SH-SY5Y (cell line): ENCODE measurements at regions not wholly inside any gene's neighbourhood (a gene's known extent, or its start where the extent isn't known, plus 50 kb on each side); places are given as distances from the start of the nearest gene placed in this dataset.

ENCODE experiments used
- GATA2 ChIP-seq: IDR thresholded peaks from 2 replicates; pipeline ENCODE4 v1.6.1; 2011; ENCODE audit warnings: mild to moderate bottlenecking, low read depth, low read length
- GATA3 ChIP-seq: IDR thresholded peaks from 2 replicates; pipeline ENCODE4 v1.6.1; 2011; ENCODE audit warnings: low read depth, mild to moderate bottlenecking, low read length, moderate library complexity

- TF ChIP-seq GATA2 (peak; percentile 81), GATA3 (no peak)
Measured at GRCh38 chr11:121722431-121723245, 269.9 kb upstream of the SORL1-AS1 start.

- TF ChIP-seq GATA3 (no peak), GATA2 (no peak)
Measured at GRCh38 chr11:121721961-121722360, 269.2 kb upstream of the SORL1-AS1 start.

- TF ChIP-seq GATA3 (no peak), GATA2 (no peak)
Measured at GRCh38 chr11:121721448-121721847, 268.7 kb upstream of the SORL1-AS1 start.

- TF ChIP-seq GATA3 (no peak), GATA2 (no peak)
Measured at GRCh38 chr11:121717296-121717695, 264.5 kb upstream of the SORL1-AS1 start.

- TF ChIP-seq GATA3, result no peak
- TF ChIP-seq GATA2, result no peak
Measured at GRCh38 chr11:121716060-121716459, 263.3 kb upstream of the SORL1-AS1 start.

- TF ChIP-seq GATA2, result no peak
- TF ChIP-seq GATA3, result no peak
Measured at GRCh38 chr11:121715405-121715804, 262.6 kb upstream of the SORL1-AS1 start.

- TF ChIP-seq GATA2 (no peak), GATA3 (no peak)
Measured at GRCh38 chr11:121714351-121714750, 261.6 kb upstream of the SORL1-AS1 start.

GRCh38 chr11:121711939-121712338 is 259.2 kb upstream of the SORL1-AS1 start:
- TF ChIP-seq GATA2 (no peak), GATA3 (no peak)

- TF ChIP-seq GATA2 (no peak), GATA3 (no peak)
Measured at GRCh38 chr11:121711236-121711635, 258.5 kb upstream of the SORL1-AS1 start.

- peak; percentile 82 for TF ChIP-seq GATA2
- TF ChIP-seq GATA3, result 0 out of 2 replicates have a peak, but pooled peaks have one; percentile 31
Measured at GRCh38 chr11:121706884-121707420, 254.2 kb upstream of the SORL1-AS1 start.

GRCh38 chr11:121703201-121703600 is 250.4 kb upstream of the SORL1-AS1 start:
- TF ChIP-seq GATA2, result no peak
- no peak for TF ChIP-seq GATA3

GRCh38 chr11:121700968-121701367 is 248.2 kb upstream of the SORL1-AS1 start:
- no peak for TF ChIP-seq GATA3
- no peak for TF ChIP-seq GATA2

GRCh38 chr11:121699801-121700200 is 247.0 kb upstream of the SORL1-AS1 start:
- TF ChIP-seq GATA3, result no peak
- TF ChIP-seq GATA2, result no peak

GRCh38 chr11:121696931-121697670 is 244.3 kb upstream of the SORL1-AS1 start:
- TF ChIP-seq GATA3, result no peak
- TF ChIP-seq GATA2, result no peak
